Prostate gland (tissue), 2 donors: ENCODE measurements at regions not wholly inside any gene's neighbourhood (a gene's known extent, or its start where the extent isn't known, plus 50 kb on each side); places are given as distances from the start of the nearest gene placed in this dataset.

Experiments
- DNase-seq: peaks from one replicate; pipeline ENCODE4 v3.0.0-alpha.2; 2019; ENCODE audit warnings: low spot score
- H3K27ac ChIP-seq, 2 donors: fragments of 200-600 bp; sonication (generic); 2 replicates each; pipeline ENCODE4 v1.5.1; 2017 to 2019
- H3K27me3 ChIP-seq: fragments of 200-600 bp; sonication (generic); replicated peaks from 2 replicates; pipeline ENCODE4 v1.5.1; 2019; ENCODE audit not compliant: insufficient read depth
- H3K36me3 ChIP-seq, 2 donors: fragments of 200-600 bp; sonication (generic); 1 replicate in 1 of 2; 2 replicates in 1 of 2; pipeline versions ENCODE4 v1.5.1 to v1.8.1; 2017 to 2019
- H3K4me1 ChIP-seq: fragments of 200-600 bp; sonication (generic); replicated peaks from 2 replicates; pipeline ENCODE4 v1.5.1; 2019
- H3K4me3 ChIP-seq, 2 donors: fragments of 200-600 bp; sonication (generic); 2 replicates each; pipeline ENCODE4 v1.5.1; 2017 to 2019
- H3K9me3 ChIP-seq: fragments of 200-600 bp; sonication (generic); 2 replicates; pipeline ENCODE4 v1.5.1; 2017
- POLR2A ChIP-seq: fragments of 450-650 bp; IDR thresholded peaks from one replicate; pipeline ENCODE4 v1.6.1; 2016; ENCODE audit warnings: antibody characterized with exemption, mild to moderate bottlenecking
- POLR2AphosphoS5 ChIP-seq: sonication (generic); formaldehyde crosslinking; IDR thresholded peaks from one replicate; pipeline ENCODE4 v1.6.1; 2017; ENCODE audit warnings: antibody characterized with exemption
- WGBS: methylation state at CpG from one replicate; pipeline ENCODE4 v1.1.5; 2018; 5-methylcytosine and 5-hydroxymethylcytosine counted together
- intact Hi-C: fragments of 100-400 bp; cut with DNase I; formaldehyde crosslinking; loops from one replicate; pipeline ENCODE4 v1.14.2; 2022
- TF ChIP-seq, protein P1 (sequence below), 4 experiments: fragments of 200-600 bp in 2 of 4; fragments of 450-650 bp in 2 of 4; sonication (generic) in 2 of 4; IDR thresholded peaks; 1 replicate in 3 of 4; 2 replicates in 1 of 4; pipeline ENCODE4 v1.5.1; 2016 to 2019; ENCODE audit warnings: antibody characterized with exemption in 4 of 4, mild to moderate bottlenecking in 2 of 4, moderate library complexity in 2 of 4

DNA sequence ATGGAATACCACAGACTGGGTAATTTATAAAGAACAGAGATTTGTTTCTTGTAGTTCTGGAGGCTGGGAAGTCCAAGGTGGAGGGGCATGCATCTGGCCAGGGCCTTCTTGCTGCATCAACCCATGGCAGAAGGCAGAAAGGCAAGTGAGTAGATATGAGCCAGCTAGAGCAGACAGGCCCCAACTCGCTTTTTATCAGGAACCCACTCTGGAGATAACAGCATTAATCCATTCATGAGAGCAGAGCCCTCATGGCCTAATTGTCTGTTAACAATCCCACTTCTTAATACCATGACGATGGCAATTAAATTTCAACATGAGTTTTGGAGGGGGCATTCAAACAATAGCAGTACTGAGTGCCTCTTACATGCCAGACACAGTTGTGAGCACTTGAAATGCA lies 87.2 kb upstream of the SOX13 start:
- no peak for DNase-seq
- no peaks in the 10 kb centered on the region for H3K9me3 ChIP-seq
- no peak overlapping the region for H3K4me3 ChIP-seq
- no peaks in the 10 kb centered on the region for H3K4me1 ChIP-seq
- H3K27me3 ChIP-seq, result no peaks in the 10 kb centered on the region
- 74% methylated on average over 2 of the region's 2 CpGs for WGBS
- no peak for TF ChIP-seq POLR2AphosphoS5
- TF ChIP-seq, protein P1, sequence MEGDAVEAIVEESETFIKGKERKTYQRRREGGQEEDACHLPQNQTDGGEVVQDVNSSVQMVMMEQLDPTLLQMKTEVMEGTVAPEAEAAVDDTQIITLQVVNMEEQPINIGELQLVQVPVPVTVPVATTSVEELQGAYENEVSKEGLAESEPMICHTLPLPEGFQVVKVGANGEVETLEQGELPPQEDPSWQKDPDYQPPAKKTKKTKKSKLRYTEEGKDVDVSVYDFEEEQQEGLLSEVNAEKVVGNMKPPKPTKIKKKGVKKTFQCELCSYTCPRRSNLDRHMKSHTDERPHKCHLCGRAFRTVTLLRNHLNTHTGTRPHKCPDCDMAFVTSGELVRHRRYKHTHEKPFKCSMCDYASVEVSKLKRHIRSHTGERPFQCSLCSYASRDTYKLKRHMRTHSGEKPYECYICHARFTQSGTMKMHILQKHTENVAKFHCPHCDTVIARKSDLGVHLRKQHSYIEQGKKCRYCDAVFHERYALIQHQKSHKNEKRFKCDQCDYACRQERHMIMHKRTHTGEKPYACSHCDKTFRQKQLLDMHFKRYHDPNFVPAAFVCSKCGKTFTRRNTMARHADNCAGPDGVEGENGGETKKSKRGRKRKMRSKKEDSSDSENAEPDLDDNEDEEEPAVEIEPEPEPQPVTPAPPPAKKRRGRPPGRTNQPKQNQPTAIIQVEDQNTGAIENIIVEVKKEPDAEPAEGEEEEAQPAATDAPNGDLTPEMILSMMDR (IDR thresholded peaks at IDR 0.05), result no peak
- no peak for TF ChIP-seq POLR2A
- H3K36me3 ChIP-seq, result no peaks in the 10 kb centered on the region
- intact Hi-C loops, result no loop called here
- H3K27ac ChIP-seq, result no peak overlapping the region

DNA sequence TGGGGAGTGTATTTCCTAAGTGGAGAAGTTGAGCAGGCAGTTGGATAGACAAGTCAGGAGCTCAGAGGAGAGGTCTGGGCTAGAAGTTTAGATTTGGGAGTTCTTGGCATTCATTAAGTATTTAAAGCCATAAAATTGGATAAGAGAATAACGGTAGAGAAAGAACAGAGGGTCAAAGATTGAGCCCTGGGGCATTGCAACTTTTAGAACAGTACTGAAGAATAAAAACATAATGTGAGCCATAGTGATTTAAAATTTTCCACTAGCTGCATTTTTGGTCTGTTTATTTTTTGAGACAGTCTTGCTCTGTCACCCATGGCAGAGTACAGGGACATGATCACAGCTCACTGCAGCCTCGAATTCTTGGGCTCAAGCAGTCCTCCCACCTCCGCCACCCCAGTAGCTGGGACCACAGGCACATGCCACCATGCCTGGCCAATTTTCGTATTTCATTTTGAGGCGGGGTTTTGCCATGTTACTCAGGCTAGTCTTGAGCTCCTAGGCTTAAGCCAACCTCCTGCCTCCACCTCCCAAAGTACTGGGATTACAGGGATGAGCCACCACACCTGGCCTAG lies 85.9 kb upstream of the SOX13 start:
- Histone ChIP-seq H3K9me3 (no peaks in the 10 kb centered on the region), H3K27me3 (no peaks in the 10 kb centered on the region), H3K27ac (no peak overlapping the region), H3K4me3 (no peak overlapping the region), H3K4me1 (no peaks in the 10 kb centered on the region), H3K36me3 (no peaks in the 10 kb centered on the region)
- WGBS, result 49% methylated on average over 5 of the region's 5 CpGs
- TF ChIP-seq, protein P1 (IDR thresholded peaks at IDR 0.05), result no peak
- TF ChIP-seq POLR2A, result no peak
- TF ChIP-seq POLR2AphosphoS5, result no peak
- DNase-seq, result no peak
- intact Hi-C loops, result no loop called here

DNA sequence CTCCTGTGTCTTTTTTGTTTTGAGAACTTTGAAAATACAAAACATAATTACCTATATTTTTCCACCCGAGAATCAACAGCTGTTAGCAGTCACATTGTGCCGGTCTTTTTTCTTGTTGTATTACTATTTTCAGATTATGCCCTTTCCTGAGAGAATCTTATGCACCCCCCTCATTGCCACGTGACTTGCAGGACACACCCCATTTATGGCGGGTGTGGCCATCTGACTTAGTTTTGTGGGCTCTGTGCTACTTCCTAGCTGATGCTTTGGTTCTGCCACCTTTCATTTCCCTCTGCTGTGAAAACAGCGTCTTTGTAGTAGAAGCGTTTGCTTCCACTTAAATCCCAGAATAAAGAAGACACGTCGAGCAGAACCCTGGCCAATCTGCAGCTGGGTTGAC lies 82.8 kb upstream of the SOX13 start:
- WGBS, result 73% methylated on average over 8 of the region's 8 CpGs
- DNase-seq, result no peak
- TF ChIP-seq, protein P1 (IDR thresholded peaks at IDR 0.05), result no peak
- TF ChIP-seq POLR2A (no peak), POLR2AphosphoS5 (no peak)
- Histone ChIP-seq H3K4me3 (no peak overlapping the region), H3K4me1 (no peaks in the 10 kb centered on the region), H3K27ac (no peak overlapping the region), H3K27me3 (no peaks in the 10 kb centered on the region), H3K36me3 (no peaks in the 10 kb centered on the region), H3K9me3 (no peaks in the 10 kb centered on the region)
- intact Hi-C loops, result no loop called here

DNA sequence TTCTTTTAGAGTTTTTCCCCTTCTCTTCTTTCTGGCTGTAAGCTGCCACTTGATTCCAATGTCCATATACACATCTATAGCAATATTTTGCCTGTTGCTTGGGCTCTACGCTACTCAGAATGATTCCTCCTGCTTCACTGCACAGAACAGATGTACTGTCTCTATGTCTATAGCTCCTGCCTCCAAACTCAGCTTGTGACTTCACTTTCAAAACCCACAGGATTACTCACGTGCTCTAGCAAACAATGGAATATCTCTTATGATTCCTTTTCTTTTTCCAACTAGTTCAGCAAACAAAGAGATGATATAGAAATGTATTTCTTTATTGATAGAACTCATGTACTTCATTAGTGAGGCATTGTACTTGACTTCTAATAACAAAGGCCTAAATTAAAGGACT lies 80.5 kb upstream of the SOX13 start:
- Histone ChIP-seq H3K36me3 (no peaks in the 10 kb centered on the region), H3K27me3 (no peaks in the 10 kb centered on the region), H3K4me1 (no peaks in the 10 kb centered on the region), H3K9me3 (no peaks in the 10 kb centered on the region), H3K4me3 (no peak overlapping the region), H3K27ac (no peak overlapping the region)
- intact Hi-C loops, result no loop called here
- WGBS, result 85% methylated on average over 2 of the region's 2 CpGs
- TF ChIP-seq POLR2AphosphoS5 (no peak), POLR2A (no peak)
- TF ChIP-seq, protein P1 (IDR thresholded peaks at IDR 0.05), result no peak
- no peak for DNase-seq

DNA sequence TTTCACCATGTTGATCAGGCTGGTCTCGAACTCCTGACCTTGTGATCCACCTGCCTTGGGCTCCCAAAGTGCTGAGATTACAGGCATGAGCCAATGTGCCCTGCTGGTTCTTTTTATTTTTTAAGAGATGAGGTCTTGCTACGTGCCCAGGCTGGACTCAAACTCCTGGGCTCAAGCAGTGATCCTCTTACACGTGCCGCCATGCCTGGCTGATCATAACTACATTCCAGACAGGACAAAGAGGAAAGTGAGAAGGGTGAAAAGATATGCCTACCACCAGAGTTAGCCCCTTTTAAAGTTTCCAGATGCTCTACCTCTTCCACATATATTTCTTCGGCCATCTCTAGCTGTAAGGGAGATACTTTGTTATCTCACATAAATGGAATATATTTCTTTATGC lies 79.7 kb upstream of the SOX13 start:
- Histone ChIP-seq H3K27me3 (no peaks in the 10 kb centered on the region), H3K36me3 (no peaks in the 10 kb centered on the region), H3K4me1 (no peaks in the 10 kb centered on the region), H3K27ac (no peak overlapping the region), H3K9me3 (no peaks in the 10 kb centered on the region), H3K4me3 (no peak overlapping the region)
- DNase-seq, result no peak
- TF ChIP-seq POLR2A (no peak), POLR2AphosphoS5 (no peak)
- TF ChIP-seq, protein P1 (IDR thresholded peaks at IDR 0.05), result no peak
- WGBS, result 93% methylated on average over 5 of the region's 5 CpGs
- intact Hi-C loops, result no loop called here
